DMS53 treated with DMSO at 0.1 percent for 48 hours (cell line): ENCODE measurements at regions not wholly inside any gene's neighbourhood (a gene's known extent, or its start where the extent isn't known, plus 50 kb on each side); places are given as distances from the start of the nearest gene placed in this dataset.
A peak's percentile ranks its signal among the peaks of the same experiment; 100 is the strongest.
"Not testable (repeated sequence)": the region's sequence is repeated elsewhere in the genome, so short reads cannot be mapped to it uniquely, and the experiment has no call there.

Experiments
- DNase-seq: peaks from one replicate; lab custom pipeline; 2025; ENCODE audit not compliant: unreplicated experiment; lab: John Stamatoyannopoulos, UW

DNA sequence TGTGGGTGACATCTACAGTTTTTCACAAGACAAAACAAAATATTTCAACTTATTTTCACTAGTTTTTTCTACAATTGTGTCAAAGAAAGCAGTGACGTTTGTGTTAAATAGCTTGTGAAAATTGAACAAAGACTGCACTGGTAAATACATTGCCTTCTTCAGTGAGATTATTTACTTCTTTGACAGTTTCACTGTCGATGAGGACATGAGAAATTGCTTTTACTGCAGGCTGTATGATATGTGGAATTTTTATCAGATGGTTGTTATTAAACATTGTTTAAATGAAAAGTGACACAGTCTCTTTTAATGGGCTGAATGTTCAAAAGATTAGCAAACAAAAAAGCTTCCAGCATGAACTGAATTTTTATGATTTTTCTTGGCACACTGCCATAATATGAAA is 773.9 kb upstream of the CADM2 start:
- no peak for DNase-seq

DNA sequence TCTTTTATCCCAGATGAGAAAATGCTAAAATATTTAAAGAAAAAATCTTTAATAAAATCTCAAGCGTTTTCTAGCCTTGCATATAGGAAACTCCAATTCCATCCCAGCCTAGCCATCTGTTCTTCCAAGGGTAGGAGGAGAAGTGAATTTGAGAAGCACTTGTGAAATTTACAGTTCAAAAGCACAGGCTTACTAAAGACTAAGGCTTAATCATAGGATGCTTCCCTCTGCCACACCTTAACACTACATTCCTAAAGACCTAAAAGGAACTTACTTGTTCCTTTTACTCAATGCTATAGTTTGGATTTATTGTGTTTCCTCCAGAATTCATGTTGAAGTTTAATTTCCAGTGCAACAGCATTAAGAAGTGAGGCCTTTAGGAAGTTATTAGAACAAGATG is 764.8 kb upstream of the CADM2 start:
- DNase-seq = no peak

DNA sequence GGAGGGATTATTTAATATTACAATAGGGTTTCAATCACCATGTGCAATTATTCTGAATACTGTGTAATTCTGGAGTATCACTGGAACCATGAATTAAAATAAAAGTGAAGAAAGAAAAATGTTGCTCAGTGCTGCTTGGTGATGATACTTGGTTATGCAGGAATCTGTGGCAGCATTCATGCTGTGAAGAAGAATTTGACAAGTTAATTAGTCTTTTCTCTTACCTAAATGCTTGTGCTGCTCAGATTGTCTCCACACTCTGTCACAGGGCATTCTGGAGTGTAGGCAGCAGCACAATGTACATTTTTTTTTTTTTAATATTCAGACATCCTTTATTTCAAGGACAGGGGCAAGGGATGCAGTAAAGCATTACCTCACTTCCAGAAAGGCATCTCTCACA is 749.3 kb upstream of the CADM2 start:
- DNase-seq = no peak

DNA sequence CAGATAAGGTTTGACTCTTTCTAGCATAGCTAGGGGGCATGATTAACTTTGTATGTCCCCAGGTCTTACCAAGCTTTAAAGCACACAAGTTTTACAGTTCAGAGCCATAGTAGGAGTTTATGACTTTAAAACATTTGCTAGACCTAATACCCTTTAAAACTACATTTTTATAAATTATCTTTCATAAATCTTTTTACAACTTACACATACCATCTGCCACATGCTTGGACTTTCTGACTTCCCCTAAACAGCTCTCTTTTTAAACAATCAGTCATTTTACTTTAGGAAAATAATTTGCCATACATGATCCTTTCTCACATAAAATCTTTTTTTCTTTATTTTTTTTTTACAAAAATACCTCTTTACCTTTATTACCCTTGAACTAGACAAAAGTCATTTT is 735.3 kb upstream of the CADM2 start:
- DNase-seq = no peak

DNA sequence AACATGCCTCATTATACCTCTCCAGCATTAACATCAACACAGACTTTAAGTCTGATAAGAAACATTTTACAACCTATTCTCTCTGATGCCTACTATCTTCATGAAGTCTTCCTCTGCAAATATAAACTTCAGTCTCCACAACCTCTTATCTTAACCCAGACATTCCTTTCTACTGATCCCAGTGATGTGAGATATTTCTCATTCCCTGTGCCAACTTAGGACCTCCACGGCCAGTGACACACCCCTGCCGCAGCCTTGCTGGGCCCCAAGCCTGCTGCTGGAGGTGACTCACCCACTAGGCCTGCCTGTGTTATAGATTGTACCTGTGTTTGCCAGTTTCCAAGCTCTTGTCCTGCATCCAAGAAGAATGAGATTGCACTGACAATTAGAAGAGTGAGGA is 734.5 kb upstream of the CADM2 start:
- no peak for DNase-seq

DNA sequence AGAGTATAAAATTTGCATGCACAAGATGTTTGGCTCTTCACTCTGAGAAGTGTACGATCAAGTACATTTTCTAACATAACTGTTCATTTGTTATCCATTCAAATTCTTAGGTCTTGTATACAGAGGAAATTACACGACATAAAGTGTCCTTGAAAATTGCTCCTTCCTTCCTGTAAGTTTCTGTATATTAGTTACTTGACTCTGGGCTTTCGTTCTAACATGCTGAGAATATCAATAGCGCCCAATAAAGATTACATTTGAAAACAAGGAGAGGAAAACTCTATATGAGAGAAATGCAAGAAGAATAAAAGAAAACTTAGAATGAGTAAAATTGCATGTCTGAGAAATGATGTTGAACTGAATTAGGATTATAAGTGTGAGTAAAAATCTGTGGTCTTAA is 722.5 kb upstream of the CADM2 start:
- no peak for DNase-seq

DNA sequence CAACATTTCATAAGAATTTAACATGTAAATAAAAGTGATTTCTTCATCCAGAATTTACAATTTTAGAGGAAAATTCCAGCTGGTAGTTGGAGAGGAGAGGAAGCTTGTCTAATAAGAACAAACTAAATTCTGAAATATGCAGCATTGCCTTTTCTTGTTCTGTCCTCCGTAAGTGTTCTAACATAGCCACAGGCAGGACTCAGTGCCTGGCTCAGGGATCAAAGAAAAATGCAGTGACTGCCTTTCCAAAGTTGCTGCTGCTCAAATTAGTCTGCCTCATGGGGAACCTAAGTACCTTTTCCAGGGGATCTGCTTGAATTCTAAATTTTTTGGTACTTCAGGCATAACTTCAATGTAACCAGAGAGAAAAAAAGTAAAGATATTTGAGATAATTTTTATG is 713.0 kb upstream of the CADM2 start:
- no peak for DNase-seq

DNA sequence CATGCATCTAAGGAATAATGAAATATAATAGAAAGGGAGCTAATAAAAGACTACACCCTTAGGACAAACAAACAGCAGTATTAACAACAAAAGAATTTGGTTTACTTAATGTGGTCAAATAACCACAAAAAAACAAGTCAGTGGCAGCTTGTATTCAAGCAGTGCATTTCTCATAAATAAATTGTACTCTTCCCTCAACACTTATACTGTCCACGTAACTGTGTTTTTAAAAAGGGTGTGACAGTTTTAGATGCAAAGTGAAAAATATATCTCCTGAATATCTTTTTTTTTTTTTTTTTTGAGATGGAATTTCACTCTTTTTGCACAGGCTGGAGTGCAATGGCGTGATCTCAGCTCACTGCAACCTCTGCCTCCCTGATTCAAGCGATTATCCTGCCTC is 698.2 kb upstream of the CADM2 start:
- DNase-seq = no peak

DNA sequence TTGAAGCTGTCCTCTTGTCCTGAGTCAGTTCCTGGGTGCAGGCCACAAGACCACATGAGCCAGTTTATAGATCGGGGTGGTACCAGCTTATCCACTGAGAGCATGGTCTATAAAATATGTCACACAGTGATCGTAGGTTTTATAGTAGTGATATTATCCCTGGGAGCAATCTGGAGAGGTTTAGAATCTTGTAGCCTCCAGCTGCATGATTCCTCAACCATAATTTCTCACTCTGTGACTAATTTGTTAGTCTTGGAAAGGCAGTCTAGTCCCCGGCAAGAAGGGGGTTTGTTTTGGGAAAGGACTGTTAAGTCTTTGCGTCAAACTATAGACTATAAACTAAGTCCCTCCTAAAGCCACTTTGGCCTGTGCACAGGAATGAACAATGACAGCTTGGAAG is 693.0 kb upstream of the CADM2 start:
- no peak for DNase-seq

DNA sequence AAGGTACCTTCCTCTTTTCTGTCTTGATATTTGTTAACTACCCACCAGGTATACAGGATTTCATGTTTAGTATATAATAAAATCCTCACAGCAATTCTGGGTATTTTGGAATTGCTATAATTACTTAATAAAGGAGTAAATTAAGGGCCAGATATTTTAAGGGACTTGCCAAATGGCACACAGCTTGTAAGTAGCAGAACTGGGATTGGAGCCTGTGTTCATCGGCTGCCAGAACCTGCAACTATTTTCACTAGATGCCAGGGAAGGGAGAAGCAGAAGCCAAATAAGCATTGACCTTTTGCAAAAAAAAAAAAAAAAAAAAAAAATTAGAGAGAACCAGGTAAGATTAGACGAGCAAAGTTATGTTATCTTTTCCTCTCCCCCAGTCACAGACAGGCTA is 683.3 kb upstream of the CADM2 start:
- no peak for DNase-seq

DNA sequence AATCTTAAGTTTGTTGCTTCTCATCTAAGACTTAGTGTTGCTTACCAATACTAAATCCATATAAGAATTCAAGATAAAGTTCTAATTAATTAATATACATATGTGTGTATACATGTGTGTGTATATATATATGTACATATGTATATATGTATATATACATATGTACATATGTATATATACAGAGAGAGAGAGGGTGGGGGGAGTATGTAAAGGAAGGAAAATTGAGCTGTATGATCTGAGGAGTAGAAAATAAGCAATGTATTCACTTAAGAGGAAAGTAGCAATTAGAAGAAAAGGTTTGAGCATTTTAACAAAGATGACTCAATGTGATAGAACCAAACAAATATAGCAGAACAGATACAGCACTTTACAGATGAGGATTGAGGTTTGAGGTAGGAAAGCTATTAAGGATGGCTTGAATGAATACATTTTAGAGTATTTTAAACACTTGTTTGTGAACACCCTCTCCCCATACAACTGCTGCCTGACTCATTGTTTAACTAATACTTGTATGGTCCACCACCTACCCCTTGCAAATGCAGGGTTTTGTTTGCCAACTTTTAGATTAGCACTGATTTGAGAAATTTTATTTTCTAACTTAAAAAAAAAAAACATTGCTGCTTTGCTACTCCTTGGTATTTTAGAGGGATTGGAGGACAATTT is 681.1 kb upstream of the CADM2 start:
- DNase-seq = no peak

DNA sequence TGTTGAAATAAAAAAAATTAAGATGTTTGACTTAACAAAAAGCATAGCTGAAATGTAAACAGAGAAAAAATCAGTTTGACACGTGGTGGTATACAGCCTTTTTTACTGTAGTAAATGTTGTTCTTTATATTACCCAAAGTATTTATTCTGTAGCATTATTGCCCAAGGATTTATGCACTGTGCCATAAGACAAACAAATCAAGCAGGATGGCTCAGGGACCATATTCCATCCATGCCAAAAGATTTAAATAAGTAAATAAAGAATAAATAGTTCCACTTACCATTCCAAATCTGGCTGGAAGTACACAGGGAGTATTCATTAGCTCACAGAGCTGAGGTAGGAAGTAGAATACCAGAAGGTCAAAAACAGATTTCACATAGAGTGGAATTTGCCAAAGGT is 666.7 kb upstream of the CADM2 start:
- DNase-seq = no peak

DNA sequence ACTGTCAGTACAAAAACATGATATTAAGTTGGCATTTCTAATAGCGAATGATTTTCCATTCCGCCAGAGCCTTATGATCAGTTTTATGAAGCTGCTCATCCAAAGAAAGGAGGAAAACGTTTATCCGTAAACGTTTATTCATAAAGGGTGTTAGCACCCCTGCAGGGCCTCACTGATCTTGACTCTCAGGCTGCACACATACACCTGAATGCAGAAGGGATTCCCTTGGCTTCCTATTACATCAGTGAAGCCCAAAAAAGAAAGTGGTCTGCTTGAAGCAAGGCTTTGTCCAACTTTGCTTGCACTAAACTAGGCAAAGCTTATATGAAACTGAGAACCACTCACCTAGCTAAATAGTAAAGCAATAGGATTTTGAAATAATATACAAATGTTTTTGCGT is 659.5 kb upstream of the CADM2 start:
- no peak for DNase-seq

DNA sequence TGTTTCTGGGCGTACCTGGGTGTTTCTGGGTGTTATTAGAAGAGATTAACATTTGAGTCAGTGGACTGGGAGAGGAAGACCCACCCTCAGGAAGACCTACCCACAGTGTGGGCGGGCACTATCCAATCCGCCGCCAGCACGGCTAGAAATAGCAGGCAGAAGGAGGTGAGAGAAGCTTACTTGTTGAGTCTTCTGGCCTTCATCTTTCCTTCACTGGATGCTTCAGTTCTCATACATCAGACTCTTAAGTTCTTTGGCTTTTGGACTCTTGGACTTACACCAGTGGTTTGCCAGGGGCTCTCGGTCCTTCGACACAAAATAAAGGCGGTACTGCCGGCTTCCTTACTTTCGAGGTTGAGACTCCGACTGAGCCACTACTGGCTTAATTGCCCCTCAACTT is 654.6 kb upstream of the CADM2 start:
- no peak for DNase-seq

DNA sequence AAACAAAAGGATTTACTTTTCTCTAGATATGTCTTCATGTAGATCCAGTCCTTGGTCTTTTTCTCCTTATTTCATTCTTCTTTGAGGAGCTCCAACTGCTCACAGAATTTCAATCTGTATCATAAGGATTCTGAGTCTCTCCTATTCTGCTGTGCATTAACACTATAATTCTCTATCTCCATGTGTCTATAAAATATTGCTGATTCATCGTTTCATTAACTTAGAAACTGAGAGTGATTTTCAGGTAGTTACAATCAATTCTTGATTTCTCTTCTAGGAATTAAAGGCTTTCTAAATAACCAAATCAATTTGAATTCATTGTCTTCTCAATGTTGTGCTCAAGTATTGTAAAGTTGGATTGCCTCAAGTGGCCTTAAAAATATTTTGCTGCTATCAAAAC is 651.5 kb upstream of the CADM2 start:
- no peak for DNase-seq

DNA sequence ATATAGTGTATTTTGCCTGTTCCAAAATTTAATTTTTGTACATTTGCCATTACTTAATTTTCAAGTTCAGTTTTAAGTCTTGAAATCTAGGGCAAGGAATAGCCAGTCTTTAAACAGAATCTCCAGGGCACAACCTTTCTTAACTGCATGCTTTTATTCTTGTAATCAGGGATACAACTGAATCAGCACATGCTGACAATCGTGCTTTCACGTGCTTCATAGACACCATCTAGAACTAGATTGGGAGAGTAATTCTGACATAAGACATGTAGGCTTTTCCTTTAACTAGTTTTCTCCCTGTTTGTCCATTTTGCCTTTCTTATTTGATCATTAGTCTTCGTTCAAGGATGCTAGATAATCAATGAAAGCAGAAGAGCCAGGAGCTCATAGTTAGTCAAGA is 650.4 kb upstream of the CADM2 start:
- no peak for DNase-seq

DNA sequence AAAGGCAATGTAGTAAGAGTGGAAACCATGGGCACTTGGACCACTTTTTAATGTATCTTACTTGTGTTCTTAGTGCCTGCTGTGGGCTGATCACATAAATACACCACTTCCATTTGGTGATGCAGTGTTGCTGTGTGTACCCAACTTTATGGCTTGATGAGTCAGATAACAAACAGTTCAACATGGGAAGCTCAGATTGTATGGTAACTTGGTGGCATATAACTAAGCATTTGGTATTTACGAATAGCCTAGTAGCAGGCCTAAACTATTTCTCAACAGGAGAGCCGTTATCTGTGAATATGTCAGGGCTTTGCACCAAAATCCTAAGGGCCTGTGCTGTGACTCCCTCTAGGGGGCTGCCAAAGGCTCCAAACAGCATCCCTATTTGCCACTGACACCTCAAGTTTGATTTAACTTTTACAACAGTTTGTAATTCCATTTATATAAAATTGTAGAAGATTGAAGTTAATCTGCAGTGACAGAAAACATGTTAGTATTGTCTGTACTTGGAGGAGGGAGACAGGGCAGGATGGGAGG is 640.4 kb upstream of the CADM2 start:
- DNase-seq = peak; percentile 10

DNA sequence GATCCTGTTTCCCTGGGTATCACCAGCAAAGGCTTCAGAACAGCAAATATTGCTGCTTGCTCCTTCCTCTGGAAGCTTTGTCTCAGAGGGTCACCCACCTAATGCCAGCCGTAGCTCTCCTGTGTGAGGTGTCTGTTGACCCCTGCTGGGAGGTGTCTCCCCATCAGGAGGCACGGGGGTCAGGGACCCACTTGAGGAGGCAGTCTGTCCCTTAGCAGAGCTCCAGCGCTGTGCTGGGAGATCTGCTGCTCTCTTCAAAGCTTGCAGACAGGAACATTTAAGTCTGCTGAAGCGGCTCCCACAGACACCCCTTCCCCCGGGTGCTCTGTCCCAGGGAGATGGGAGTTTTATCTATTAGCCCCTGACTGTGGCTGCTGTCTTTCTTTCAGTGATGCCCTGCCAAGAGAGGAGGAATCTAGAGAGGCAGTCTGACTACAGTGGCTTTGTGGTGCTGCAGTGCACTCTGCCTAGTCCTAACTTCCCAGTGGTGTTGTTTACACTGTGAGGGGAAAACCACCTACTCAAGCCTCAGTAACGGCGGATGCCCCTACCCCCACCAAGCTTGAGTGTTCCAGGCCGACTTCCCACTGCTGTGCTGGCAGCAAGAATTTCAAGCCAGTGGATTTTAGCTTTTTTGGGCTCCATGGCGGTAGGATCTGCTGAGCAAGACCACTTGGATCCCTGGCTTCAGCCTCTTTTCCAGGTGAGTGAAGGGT is 593.1 kb upstream of the CADM2 start:
- DNase-seq = not testable (repeated sequence)
